ENCODE measurements at regions not wholly inside any gene's neighbourhood (a gene's known extent, or its start where the extent isn't known, plus 50 kb on each side); places are given as distances from the start of the nearest gene placed in this dataset.
A peak's percentile ranks its signal among the peaks of the same experiment; 100 is the strongest.
"Not testable (repeated sequence)": the region's sequence is repeated elsewhere in the genome, so short reads cannot be mapped to it uniquely, and the experiment has no call there.

- TF ChIP-seq PRDM6 (tag by site-specific recombination; IDR thresholded peaks at IDR 0.05) (peak; percentile 79), BCL11B (tag by site-specific recombination; IDR thresholded peaks at IDR 0.05; ENCODE audit: low read depth) (peak; percentile 65; the same call in 1 of the 2 replicates)
These were observed 107.7 kb upstream of the PLXNA2 start (continued) for GRCh38 chr1:208351838-208352237.

DNA sequence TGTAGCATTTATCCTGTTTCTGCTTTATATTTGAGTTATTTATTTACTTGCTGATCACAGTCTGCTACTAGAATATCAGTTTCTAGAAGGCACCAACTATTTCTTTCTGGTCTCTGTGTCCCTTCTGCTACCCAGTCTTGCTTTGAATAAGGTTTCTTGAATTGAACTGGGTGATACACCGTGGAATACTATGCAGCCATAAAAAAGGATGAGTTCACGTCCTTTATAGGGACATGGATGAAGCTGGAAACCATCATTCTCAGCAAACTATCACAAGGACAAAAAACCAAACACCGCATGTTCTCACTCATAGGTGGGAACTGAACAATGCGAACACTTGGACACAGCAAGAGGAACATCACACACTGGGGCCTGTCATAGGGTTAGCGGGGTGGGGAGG, 109.6 kb upstream of the PLXNA2 start:
- CTCF ChIA-PET: interaction anchor here (1.4 kb wide), 1 partner anchor 854 kb away, joined by 3 read pairs; no protein-coding TSS in a partner anchor
- H3K36me3 ChIP-seq (ENCODE audit: control insufficient read depth in 2 of 2, insufficient read depth in 1 of 2, low read length in 2 of 2); H3K4me3 ChIP-seq (ENCODE audit: low read depth, low read length); H3K9me3 ChIP-seq (ENCODE audit: control insufficient read depth, insufficient read depth, low read depth, low read length); POLR2A ChIA-PET; H3K4me1 ChIP-seq (ENCODE audit: control insufficient read depth, insufficient read depth, low read length); H3K27ac ChIP-seq (ENCODE audit: extremely low read depth, low read depth, low read length): not testable (repeated sequence)
- TF ChIP-seq, protein P1, sequence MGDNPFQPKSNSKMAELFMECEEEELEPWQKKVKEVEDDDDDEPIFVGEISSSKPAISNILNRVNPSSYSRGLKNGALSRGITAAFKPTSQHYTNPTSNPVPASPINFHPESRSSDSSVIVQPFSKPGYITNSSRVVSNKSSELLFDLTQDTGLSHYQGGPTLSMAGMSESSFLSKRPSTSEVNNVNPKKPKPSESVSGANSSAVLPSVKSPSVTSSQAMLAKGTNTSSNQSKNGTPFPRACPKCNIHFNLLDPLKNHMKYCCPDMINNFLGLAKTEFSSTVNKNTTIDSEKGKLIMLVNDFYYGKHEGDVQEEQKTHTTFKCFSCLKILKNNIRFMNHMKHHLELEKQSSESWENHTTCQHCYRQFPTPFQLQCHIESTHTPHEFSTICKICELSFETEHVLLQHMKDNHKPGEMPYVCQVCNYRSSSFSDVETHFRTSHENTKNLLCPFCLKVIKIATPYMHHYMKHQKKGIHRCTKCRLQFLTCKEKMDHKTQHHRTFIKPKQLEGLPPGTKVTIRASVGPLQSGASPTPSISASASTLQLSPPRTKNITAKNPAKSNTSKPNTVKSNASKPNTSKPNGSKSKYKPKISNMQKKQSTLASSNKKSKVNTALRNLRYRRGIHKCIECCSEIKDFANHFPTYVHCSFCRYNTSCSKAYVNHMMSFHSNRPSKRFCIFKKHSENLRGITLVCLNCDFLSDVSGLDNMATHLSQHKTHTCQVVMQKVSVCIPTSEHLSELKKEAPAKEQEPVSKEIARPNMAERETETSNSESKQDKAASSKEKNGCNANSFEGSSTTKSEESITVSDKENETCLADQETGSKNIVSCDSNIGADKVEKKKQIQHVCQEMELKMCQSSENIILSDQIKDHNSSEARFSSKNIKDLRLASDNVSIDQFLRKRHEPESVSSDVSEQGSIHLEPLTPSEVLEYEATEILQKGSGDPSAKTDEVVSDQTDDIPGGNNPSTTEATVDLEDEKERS (tag by site-specific recombination; IDR thresholded peaks at IDR 0.05): 0 out of 2 replicates have a peak, but pooled peaks have one; percentile 63
- TF ChIP-seq ZNF580 (tag by site-specific recombination; IDR thresholded peaks at IDR 0.05) (peak; percentile 58; the same call in 1 of the 2 replicates), ZNF146 (tag by site-specific recombination; IDR thresholded peaks at IDR 0.05) (peak; percentile 97)

- ChIA-PET CTCF (interaction anchor here (0.6 kb wide), 1 partner anchor 11 kb away, joined by 3 read pairs; no protein-coding TSS in a partner anchor), POLR2A (no interaction called here)
- no peak overlapping the region for H3K4me3 ChIP-seq (ENCODE audit: low read depth, low read length)
These were observed 113.7 kb upstream of the PLXNA2 start for GRCh38 chr1:208357644-208358507.

More at GRCh38 chr1:208357644-208358507, 113.7 kb upstream of the PLXNA2 start:
- Histone ChIP-seq H3K36me3 (ENCODE audit: control insufficient read depth in 2 of 2, insufficient read depth in 1 of 2, low read length in 2 of 2) (no peaks in the 10 kb centered on the region), H3K9me3 (ENCODE audit: control insufficient read depth, insufficient read depth, low read depth, low read length) (no peaks in the 10 kb centered on the region), H3K27ac (ENCODE audit: extremely low read depth, low read depth, low read length) (no peak overlapping the region), H3K4me1 (ENCODE audit: control insufficient read depth, insufficient read depth, low read length) (no peaks in the 10 kb centered on the region)
- TF ChIP-seq ZBTB8A (tag by site-specific recombination; IDR thresholded peaks at IDR 0.05) (no peak), ZNF623 (tag by site-specific recombination; IDR thresholded peaks at IDR 0.05) (no peak), REPIN1 (tag by site-specific recombination; IDR thresholded peaks at IDR 0.05; ENCODE audit: low read depth) (no peak), ZFHX2 (tag by site-specific recombination; conservative IDR thresholded peaks at IDR 0.05) (no peak), ZNF610 (tag by site-specific recombination; IDR thresholded peaks at IDR 0.05; ENCODE audit: borderline replicate concordance) (no peak), ZNF600 (tag by site-specific recombination; IDR thresholded peaks at IDR 0.05) (no peak), ZNF664 (tag by site-specific recombination; IDR thresholded peaks at IDR 0.05) (no peak), ZNF2 (tag by site-specific recombination; IDR thresholded peaks at IDR 0.05) (no peak), KLF8 (tag by site-specific recombination; IDR thresholded peaks at IDR 0.05) (no peak), ZNF121 (tag by site-specific recombination; IDR thresholded peaks at IDR 0.05) (no peak), ZNF777 (tag by site-specific recombination; IDR thresholded peaks at IDR 0.05; ENCODE audit: borderline replicate concordance) (no peak), SETDB1 (IDR thresholded peaks at IDR 0.05; ENCODE audit: insufficient read length, low read length) (no peak), ZNF571 (tag by site-specific recombination; IDR thresholded peaks at IDR 0.05) (no peak), KLF7 (tag by site-specific recombination; IDR thresholded peaks at IDR 0.05; ENCODE audit: borderline replicate concordance) (no peak), ZNF341 (tag by site-specific recombination; IDR thresholded peaks at IDR 0.05; ENCODE audit: low read depth) (no peak), PATZ1 (tag by site-specific recombination; IDR thresholded peaks at IDR 0.05) (no peak), OSR2 (tag by site-specific recombination; IDR thresholded peaks at IDR 0.05) (no peak)
- TF ChIP-seq, protein P2, sequence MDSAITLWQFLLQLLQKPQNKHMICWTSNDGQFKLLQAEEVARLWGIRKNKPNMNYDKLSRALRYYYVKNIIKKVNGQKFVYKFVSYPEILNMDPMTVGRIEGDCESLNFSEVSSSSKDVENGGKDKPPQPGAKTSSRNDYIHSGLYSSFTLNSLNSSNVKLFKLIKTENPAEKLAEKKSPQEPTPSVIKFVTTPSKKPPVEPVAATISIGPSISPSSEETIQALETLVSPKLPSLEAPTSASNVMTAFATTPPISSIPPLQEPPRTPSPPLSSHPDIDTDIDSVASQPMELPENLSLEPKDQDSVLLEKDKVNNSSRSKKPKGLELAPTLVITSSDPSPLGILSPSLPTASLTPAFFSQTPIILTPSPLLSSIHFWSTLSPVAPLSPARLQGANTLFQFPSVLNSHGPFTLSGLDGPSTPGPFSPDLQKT (IDR thresholded peaks at IDR 0.05; ENCODE audit: borderline replicate concordance, low read depth, low read length): no peak
